ENCODE measurements at regions not wholly inside any gene's neighbourhood (a gene's known extent, or its start where the extent isn't known, plus 50 kb on each side); places are given as distances from the start of the nearest gene placed in this dataset.

GRCh38 chr5:89847743-89848142 is 561.8 kb downstream of the CETN3 start:
- no peak for DNase-seq (ENCODE audit: low spot score in 2 of 2)
- Histone ChIP-seq H3K4me1 (peaks cover 0 to 8% of the 10 kb centered on the region in 2 donors), H3K9me3 (no peaks in the 10 kb centered on the region), H3K36me3 (no peaks in the 10 kb centered on the region), H3K27ac (no peak overlapping the region), H3K4me3 (no peak overlapping the region), H3K27me3 (no peaks in the 10 kb centered on the region)
- intact Hi-C loops (cut with DNase I), result no loop called here
- no peak for TF ChIP-seq CTCF (IDR thresholded peaks at IDR 0.05)

DNA sequence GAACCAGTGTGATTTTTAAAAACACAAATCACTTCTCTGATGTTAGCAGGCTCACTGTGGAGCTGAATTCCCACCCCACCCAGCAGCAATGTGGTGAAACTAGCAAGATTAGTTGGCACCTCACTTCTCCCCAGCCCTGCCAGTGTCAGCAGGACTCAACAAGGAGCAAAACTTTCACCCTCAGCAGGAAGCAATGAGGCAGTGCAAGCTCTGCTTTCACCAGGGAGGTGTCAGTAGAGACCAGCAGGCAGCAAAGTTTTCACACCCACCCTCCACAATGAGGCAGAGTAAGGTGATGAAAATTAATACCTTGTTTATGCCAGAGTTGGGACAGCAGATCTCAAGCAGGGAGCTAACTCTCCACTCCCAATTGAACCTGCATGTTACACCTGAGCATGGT is 565.0 kb downstream of the CETN3 start:
- Histone ChIP-seq H3K4me3 (no peak overlapping the region), H3K27ac (no peak overlapping the region), H3K27me3 (no peaks in the 10 kb centered on the region), H3K9me3 (no peaks in the 10 kb centered on the region), H3K4me1 (peaks cover 0 to 2% of the 10 kb centered on the region in 2 donors), H3K36me3 (no peaks in the 10 kb centered on the region)
- no peak for TF ChIP-seq CTCF (IDR thresholded peaks at IDR 0.05)
- intact Hi-C loops (cut with DNase I), result no loop called here
- DNase-seq (ENCODE audit: low spot score in 2 of 2), result no peak

DNA sequence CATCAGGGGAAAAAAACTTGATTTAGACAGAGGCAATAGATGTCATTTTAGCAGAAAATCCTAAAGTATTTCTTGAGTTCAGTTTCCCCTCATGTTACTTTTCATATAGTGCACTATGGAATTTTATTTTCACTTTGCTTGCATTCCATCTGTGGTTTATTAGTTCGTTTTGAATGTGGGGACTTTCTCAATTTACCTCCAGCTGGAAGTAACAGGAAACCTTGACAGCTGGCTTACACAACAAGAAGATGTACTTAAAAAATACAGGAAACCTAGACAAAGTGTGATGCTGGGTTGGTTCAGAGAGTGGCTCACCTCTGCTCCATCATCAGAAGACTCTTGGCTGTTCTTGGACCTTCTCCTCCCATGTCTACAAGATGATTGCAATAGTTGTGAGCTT is 567.0 kb downstream of the CETN3 start:
- DNase-seq (ENCODE audit: low spot score in 2 of 2), result no peak
- H3K4me1 ChIP-seq, result no peaks in the 10 kb centered on the region
- no peaks in the 10 kb centered on the region for H3K9me3 ChIP-seq
- H3K4me3 ChIP-seq, result no peak overlapping the region
- no peak for TF ChIP-seq CTCF (IDR thresholded peaks at IDR 0.05)
- H3K36me3 ChIP-seq, result no peaks in the 10 kb centered on the region
- intact Hi-C loops (cut with DNase I), result no loop called here
- no peaks in the 10 kb centered on the region for H3K27me3 ChIP-seq
- no peak overlapping the region for H3K27ac ChIP-seq

GRCh38 chr5:89840906-89841305 is 568.6 kb downstream of the CETN3 start:
- H3K4me3 ChIP-seq, result no peak overlapping the region
- TF ChIP-seq CTCF (IDR thresholded peaks at IDR 0.05), result no peak
- no peaks in the 10 kb centered on the region for H3K9me3 ChIP-seq
- H3K27ac ChIP-seq, result no peak overlapping the region
- H3K27me3 ChIP-seq, result no peaks in the 10 kb centered on the region
- H3K36me3 ChIP-seq, result no peaks in the 10 kb centered on the region
- intact Hi-C loops (cut with DNase I), result no loop called here
- no peaks in the 10 kb centered on the region for H3K4me1 ChIP-seq
- DNase-seq (ENCODE audit: low spot score in 2 of 2), result no peak

DNA sequence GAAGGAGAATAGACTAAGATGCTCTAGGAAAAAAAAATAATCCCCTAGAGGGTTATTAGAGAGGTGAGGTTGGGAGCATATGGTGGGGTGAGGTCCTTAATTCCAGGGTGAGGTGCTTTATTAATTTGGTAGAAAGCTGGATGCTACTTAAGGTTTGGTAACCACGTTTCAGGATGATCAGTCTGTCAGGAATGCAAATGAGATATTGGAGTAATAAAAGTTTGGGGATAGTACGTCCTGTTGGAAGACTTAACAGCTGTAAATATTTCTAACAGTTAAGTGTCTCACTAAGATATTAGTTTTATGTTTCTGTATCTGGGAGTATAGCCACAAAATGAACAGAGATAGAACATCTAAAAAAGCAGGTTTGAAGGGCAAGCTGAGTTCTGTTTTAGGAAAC is 578.9 kb downstream of the CETN3 start:
- intact Hi-C loops (cut with DNase I), result no loop called here
- Histone ChIP-seq H3K4me3 (no peak overlapping the region), H3K27ac (no peak overlapping the region), H3K27me3 (no peaks in the 10 kb centered on the region), H3K9me3 (no peaks in the 10 kb centered on the region), H3K36me3 (no peaks in the 10 kb centered on the region), H3K4me1 (peaks cover 0 to 3% of the 10 kb centered on the region in 2 donors)
- TF ChIP-seq CTCF (IDR thresholded peaks at IDR 0.05), result no peak
- no peak for DNase-seq (ENCODE audit: low spot score in 2 of 2)

DNA sequence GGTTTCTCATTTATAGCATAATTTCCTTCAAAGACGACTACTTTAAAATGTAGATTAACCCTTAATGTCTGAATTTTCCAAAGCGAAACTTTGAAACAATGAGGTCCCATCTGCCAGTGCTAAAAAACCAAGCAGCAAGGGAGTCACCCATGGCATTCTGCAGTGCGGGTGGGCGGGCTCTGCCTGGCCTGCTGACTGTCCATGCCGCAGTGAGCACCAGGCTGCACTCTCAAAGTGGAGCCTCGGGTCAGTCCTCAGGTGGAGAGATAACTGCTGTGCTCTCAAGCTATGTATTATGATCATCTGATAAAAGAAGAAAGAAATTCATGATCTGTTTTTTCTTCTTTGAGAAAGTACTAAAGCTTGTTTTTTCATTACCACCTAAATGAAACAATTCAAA is 581.6 kb downstream of the CETN3 start:
- no peaks in the 10 kb centered on the region for H3K36me3 ChIP-seq
- H3K4me1 ChIP-seq, result peaks cover 0 to 3% of the 10 kb centered on the region in 2 donors
- no peaks in the 10 kb centered on the region for H3K9me3 ChIP-seq
- no peak for DNase-seq (ENCODE audit: low spot score in 2 of 2)
- peak overlapping the region; percentile 47 to 51 for H3K4me3 ChIP-seq
- no peak for TF ChIP-seq CTCF (IDR thresholded peaks at IDR 0.05)
- no peaks in the 10 kb centered on the region for H3K27me3 ChIP-seq
- intact Hi-C loops (cut with DNase I), result no loop called here
- H3K27ac ChIP-seq, result no peak overlapping the region
